Heart left ventricle (tissue), 16 donors: ENCODE measurements at regions not wholly inside any gene's neighbourhood (a gene's known extent, or its start where the extent isn't known, plus 50 kb on each side); places are given as distances from the start of the nearest gene placed in this dataset.

ENCODE experiments used
- ATAC-seq, 4 donors: fragments of 200-7000 bp; cut with Tn5 transposase; one replicate each; pipeline ENCODE4 v1.9.1; 2020 to 2022; ENCODE audit warnings: moderate library complexity in 4 of 4, mild to moderate bottlenecking in 3 of 4, moderate number of reproducible peaks in 1 of 4
- DNase-seq, 5 donors: peaks; one replicate each; pipeline ENCODE4 v3.0.0-alpha.2; 2020
- H3K27ac ChIP-seq, 12 donors: fragments of 200-600 bp; sonication (generic) in 4 of 12; one replicate each; pipeline versions ENCODE4 v1.5.0 to v1.8.0; 2016 to 2022; ENCODE audit warnings: mild to moderate bottlenecking in 2 of 12
- H3K27me3 ChIP-seq, 9 donors: fragments of 200-600 bp; sonication (generic) in 2 of 9; one replicate each; pipeline versions ENCODE4 v1.5.1 to v1.8.0; 2016 to 2022; ENCODE audit warnings: mild to moderate bottlenecking in 3 of 9
- H3K36me3 ChIP-seq, 9 donors: fragments of 200-600 bp; sonication (generic) in 2 of 9; one replicate each; pipeline versions ENCODE4 v1.5.0 to v1.8.0; 2018 to 2022; ENCODE audit warnings: mild to moderate bottlenecking in 2 of 9
- H3K4me1 ChIP-seq, 12 donors: fragments of 200-600 bp; sonication (generic) in 4 of 12; one replicate each; pipeline versions ENCODE4 v1.5.0 to v1.8.0; 2016 to 2022; ENCODE audit warnings: mild to moderate bottlenecking in 3 of 12
- H3K4me3 ChIP-seq, 12 donors: fragments of 200-600 bp; sonication (generic) in 4 of 12; one replicate each; pipeline versions ENCODE4 v1.5.0 to v1.8.0; 2017 to 2022; ENCODE audit warnings: mild to moderate bottlenecking in 9 of 12, moderate library complexity in 4 of 12
- H3K9me3 ChIP-seq, 12 donors: fragments of 200-600 bp; sonication (generic) in 4 of 12; one replicate each; pipeline versions ENCODE4 v1.5.0 to v1.8.0; 2016 to 2022; ENCODE audit warnings: mild to moderate bottlenecking in 1 of 12
- POLR2A ChIP-seq, 2 donors: fragments of 450-650 bp; IDR thresholded peaks; one replicate each; pipeline ENCODE4 v1.6.1; 2017; ENCODE audit warnings: antibody characterized with exemption in 2 of 2, mild to moderate bottlenecking in 2 of 2, moderate library complexity in 2 of 2
- WGBS, 4 donors: extraction: QIAGEN DNeasy Blood & Tissue Kit in 2 of 4; methylation state at CpG; one replicate each; pipeline versions ENCODE4 v1.1.5 to v1.1.7; 2013 to 2018; 5-methylcytosine and 5-hydroxymethylcytosine counted together
- intact Hi-C, 10 donors: fragments of 100-400 bp; cut with DNase I; formaldehyde crosslinking; loops; one replicate each; pipeline versions ENCODE4 v1.11.1 to v1.14.2; 2022
- TF ChIP-seq, protein P1 (sequence below), 12 donors: fragments of 200-600 bp; sonication (generic) in 4 of 12; IDR thresholded peaks; one replicate each; pipeline versions ENCODE4 v1.5.0 to v1.8.0; 2018 to 2022; ENCODE audit warnings: antibody characterized with exemption in 12 of 12, mild to moderate bottlenecking in 5 of 12
- donor health status: ischemic (EF 13 %, LVEDD 7.1; RV severe dilation, severe dysfunction).
- donor health status: healthy with polysubstance abuse.
- donor health status: DM: no; HTN: yes; CAD: no.
- donor health status: DM: no; HTN: no; CAD: no.
- donor health status: ischemic (EF 25% LVEDD 6.9; RV normal size, moderate dysfunction).
- donor health status: ischemic (EF 25% LVEDD 5.7; RV mildly dilated, moderate dysfunction).
- donor health status: healthy.
- donor health status: DM: yes; HTN: yes; CAD: no.
- donor health status: ischemic (EF 35%, LVEDD 5.7; RV mildly dilated, moderate dysfunction).
- donor health status: nonischemic (EF 11% LVEDD 7.7; RV severe dilation, severe dysfunction).
- donor health status: DM: yes; HTN: yes; CAD: no.
- donor health status: PGD.
- donor health status: ischemic (EF 29% LVEDD 5.4; RV normal size, mild dysfunction).
- donor health status: nonischemic (EF 23%, LVEDD 6.1; RV moderate dilation, normal function).

DNA sequence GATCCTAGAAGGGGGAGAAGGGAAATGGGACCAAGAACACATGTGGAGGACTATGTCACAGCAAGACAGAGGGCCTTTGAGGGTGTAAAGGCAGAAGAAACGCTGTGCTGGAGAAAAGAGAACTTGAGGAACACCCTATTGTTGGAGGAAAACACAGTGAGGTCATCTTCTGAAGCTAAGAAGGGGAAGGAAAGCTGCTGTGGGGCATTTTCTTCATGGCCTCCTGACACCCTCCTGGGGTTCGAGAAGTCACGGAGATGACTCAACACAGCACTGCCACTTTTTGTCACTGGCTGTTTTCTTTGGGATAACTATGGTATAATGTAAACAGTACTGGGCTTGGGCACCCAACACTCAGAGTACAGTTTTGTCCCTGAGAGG lies 492.6 kb upstream of the CADM1 start:
- Histone ChIP-seq H3K4me1 (peaks cover 0 to 8% (median 0%) of the 10 kb centered on the region in 12 donors), H3K9me3 (no peaks in the 10 kb centered on the region), H3K27me3 (no peaks in the 10 kb centered on the region), H3K27ac (no peak overlapping the region), H3K4me3 (no peak overlapping the region), H3K36me3 (no peaks in the 10 kb centered on the region)
- DNase-seq (no peak), ATAC-seq (peak in 3 of 4 donors; percentile 13 to 37 (median 20))
- intact Hi-C loops, result loop anchor here in 3 of 10 donors (5.0 to 10.0 kb wide), 2 partner anchors 228 to 231 kb away; no protein-coding TSS in a partner anchor
- WGBS, 4 donors, result 58 to 76% (median 60%) methylated on average over 3 of the region's 3 CpGs
- no peak for TF ChIP-seq POLR2A (IDR thresholded peaks at IDR 0.05)
- TF ChIP-seq, protein P1, sequence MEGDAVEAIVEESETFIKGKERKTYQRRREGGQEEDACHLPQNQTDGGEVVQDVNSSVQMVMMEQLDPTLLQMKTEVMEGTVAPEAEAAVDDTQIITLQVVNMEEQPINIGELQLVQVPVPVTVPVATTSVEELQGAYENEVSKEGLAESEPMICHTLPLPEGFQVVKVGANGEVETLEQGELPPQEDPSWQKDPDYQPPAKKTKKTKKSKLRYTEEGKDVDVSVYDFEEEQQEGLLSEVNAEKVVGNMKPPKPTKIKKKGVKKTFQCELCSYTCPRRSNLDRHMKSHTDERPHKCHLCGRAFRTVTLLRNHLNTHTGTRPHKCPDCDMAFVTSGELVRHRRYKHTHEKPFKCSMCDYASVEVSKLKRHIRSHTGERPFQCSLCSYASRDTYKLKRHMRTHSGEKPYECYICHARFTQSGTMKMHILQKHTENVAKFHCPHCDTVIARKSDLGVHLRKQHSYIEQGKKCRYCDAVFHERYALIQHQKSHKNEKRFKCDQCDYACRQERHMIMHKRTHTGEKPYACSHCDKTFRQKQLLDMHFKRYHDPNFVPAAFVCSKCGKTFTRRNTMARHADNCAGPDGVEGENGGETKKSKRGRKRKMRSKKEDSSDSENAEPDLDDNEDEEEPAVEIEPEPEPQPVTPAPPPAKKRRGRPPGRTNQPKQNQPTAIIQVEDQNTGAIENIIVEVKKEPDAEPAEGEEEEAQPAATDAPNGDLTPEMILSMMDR (IDR thresholded peaks at IDR 0.05), result no peak

DNA sequence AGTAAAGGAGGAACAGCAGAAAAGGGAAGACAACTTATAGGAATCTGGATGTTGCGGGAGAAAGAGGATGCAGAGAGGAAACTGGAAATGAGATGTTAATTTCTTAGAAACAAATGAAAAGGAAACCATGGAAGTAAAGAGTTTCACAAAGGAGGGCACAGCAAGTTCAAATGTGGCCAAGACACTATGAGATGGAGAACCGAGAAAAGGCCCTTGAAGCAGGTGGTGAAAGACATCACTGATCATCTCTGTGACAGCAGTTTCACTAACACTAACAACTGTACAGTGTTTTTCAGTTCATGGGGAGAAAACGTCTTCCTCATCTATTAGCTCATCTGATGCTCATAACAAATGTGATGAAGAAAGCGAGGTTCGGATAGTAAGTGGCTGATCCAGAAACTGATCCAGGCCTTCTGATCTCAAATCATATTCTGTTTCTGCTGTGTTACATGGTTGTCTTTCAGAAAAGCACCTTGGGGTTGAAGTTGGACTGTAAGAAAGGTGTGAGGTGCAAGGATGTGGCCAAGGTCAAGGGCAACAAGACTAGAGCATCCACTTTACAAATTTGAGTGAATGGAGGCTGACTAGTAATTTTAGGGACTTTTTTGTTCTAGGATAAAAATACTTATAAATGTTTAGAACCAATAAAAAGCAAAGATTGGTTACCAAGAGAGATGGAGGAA lies 492.1 kb upstream of the CADM1 start:
- DNase-seq (no peak), ATAC-seq (no peak)
- no peaks in the 10 kb centered on the region for H3K27me3 ChIP-seq
- H3K4me3 ChIP-seq, result no peak overlapping the region
- 82 to 91% (median 86%) methylated on average over 5 of the region's 5 CpGs for WGBS, 4 donors
- no peak overlapping the region for H3K27ac ChIP-seq
- H3K4me1 ChIP-seq, result peaks cover 0 to 8% (median 0%) of the 10 kb centered on the region in 12 donors
- no peak for TF ChIP-seq POLR2A (IDR thresholded peaks at IDR 0.05)
- TF ChIP-seq, protein P1 (IDR thresholded peaks at IDR 0.05), result no peak
- intact Hi-C loops, result loop anchor here in 3 of 10 donors (5.0 to 10.0 kb wide), 2 partner anchors 229 to 231 kb away; no protein-coding TSS in a partner anchor
- no peaks in the 10 kb centered on the region for H3K9me3 ChIP-seq
- H3K36me3 ChIP-seq, result no peaks in the 10 kb centered on the region

DNA sequence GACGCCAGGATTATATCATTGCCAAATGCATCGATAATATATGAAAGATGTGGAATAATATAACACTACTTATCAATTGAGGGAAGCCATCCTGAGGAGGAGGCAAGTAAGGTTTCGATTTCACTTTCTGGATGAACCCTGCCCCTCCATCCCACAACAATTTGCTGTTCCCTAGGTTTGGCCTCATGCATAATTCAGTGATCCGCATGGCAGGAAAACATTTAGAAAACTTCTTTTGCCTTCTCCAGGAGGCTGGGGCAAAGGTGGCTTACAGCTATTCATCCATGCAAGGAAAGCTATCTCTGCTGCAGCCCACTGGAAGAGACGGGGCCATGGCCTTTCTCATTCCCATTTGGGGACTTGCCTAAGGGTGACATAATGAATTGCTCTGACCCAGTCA lies 489.4 kb upstream of the CADM1 start:
- TF ChIP-seq, protein P1 (IDR thresholded peaks at IDR 0.05), result no peak
- TF ChIP-seq POLR2A (IDR thresholded peaks at IDR 0.05), result no peak
- peaks cover 0 to 3% (median 0%) of the 10 kb centered on the region in 9 donors for H3K27me3 ChIP-seq
- H3K4me1 ChIP-seq, result peaks cover 0 to 11% (median 0%) of the 10 kb centered on the region in 12 donors
- WGBS, 4 donors, result 92 to 95% (median 94%) methylated on average over 5 of the region's 5 CpGs
- ATAC-seq, result no peak
- no peak overlapping the region for H3K4me3 ChIP-seq
- no peak for DNase-seq
- intact Hi-C loops, result loop anchor here in 7 of 10 donors (5.0 to 10.0 kb wide), 4 partner anchors 224 to 284 kb away; no protein-coding TSS in a partner anchor
- no peaks in the 10 kb centered on the region for H3K9me3 ChIP-seq
- no peak overlapping the region for H3K27ac ChIP-seq
- H3K36me3 ChIP-seq, result no peaks in the 10 kb centered on the region

DNA sequence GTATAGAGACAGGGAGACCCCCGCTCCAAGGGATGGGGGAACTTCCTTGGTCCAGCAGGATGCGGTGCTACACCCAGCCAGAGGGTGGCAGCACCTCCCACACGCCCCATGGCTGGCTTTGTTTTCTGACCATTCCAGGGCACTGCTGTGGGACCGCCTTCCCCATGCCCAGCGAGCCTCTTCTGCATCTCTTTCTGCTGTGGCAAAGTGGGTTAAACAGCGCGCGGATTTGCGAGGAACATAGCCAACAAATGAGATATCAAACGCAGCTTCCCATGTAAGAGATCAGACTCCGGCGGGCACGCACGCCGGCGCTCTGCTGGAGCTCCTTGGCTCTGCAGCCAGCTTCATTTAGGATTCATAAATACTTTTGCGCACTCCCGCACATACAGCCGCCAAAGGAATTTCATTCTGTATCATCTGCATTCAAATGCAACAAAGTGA lies 485.8 kb upstream of the CADM1 start:
- H3K4me3 ChIP-seq, result peak overlapping the region in 7 of 12 donors; percentile 12 to 38 (median 22)
- H3K27ac ChIP-seq, result no peak overlapping the region
- intact Hi-C loops, result loop anchor here in 8 of 10 donors (2.0 to 10.0 kb wide), 6 partner anchors 227 to 287 kb away; no protein-coding TSS in a partner anchor
- H3K27me3 ChIP-seq, result peaks cover 0 to 3% (median 0%) of the 10 kb centered on the region in 9 donors
- peaks cover 0 to 4% (median 0%) of the 10 kb centered on the region in 12 donors for H3K4me1 ChIP-seq
- H3K36me3 ChIP-seq, result no peaks in the 10 kb centered on the region
- DNase-seq, result peak in 2 of 5 donors; percentile 28 to 44
- peak in 3 of 4 donors; percentile 66 to 81 (median 75) for ATAC-seq
- TF ChIP-seq, protein P1 (IDR thresholded peaks at IDR 0.05), result peak; percentile 56 to 85 (median 72)
- no peak for TF ChIP-seq POLR2A (IDR thresholded peaks at IDR 0.05)
- H3K9me3 ChIP-seq, result no peaks in the 10 kb centered on the region
- 26 to 41% (median 38%) methylated on average over 19 of the region's 19 CpGs for WGBS, 4 donors
